Stimulated activated naive CD8-positive, alpha-beta T cell treated with anti-CD3 and anti-CD28 coated beads, Interleukin-15, Interleukin-2, amounts not matched to agents 100 U/mL and 50 U/mL, for 24 hours (primary cell): ENCODE measurements at regions not wholly inside any gene's neighbourhood (a gene's known extent, or its start where the extent isn't known, plus 50 kb on each side); places are given as distances from the start of the nearest gene placed in this dataset.
"Not testable (repeated sequence)": the region's sequence is repeated elsewhere in the genome, so short reads cannot be mapped to it uniquely, and the experiment has no call there.

Experiments
- ATAC-seq: fragments of 150-1000 bp; cut with Tn5 transposase; one replicate; pipeline ENCODE4 v1.10.0; 2021
- DNase-seq: peaks from one replicate; pipeline ENCODE4 v3.0.0; 2021

DNA sequence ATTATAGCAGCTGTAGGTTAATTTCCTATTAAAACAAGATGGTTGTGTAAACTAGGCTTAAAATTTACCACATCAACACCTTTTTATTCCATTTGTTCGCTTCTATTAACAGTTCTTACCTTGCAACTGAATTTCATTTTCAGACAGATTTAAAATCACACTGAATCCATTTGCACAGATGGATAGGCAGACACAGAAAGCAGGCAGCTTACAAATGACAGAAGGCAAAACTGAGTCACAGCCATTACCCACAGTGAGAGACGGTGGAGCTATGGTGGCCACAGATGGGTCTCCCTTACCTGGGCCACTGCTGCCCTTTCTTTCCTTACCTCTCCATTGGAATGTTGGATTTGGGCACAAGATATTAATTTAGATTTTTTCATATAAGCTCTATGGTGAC is 1567.8 kb upstream of the SLC10A2 start:
- DNase-seq (no peak), ATAC-seq (no peak)

DNA sequence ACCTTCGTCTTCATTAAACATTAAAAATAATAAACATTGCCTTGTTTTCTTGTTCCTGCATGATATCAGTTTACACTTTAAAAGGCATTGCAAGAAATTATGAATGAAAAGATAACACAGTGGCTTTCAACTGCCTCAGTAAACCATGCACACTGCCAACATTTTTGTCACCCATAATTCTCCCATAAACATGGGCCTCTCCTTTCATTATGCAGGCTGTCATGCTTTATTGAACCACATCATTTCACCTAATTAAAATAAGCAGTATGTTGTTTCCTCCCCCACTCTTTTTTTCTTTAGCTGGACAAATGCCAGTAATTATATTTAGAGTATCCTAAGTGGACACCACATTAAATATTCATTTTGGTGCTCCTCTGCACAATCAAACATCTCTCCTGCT is 1566.5 kb upstream of the SLC10A2 start:
- DNase-seq (no peak), ATAC-seq (no peak)

DNA sequence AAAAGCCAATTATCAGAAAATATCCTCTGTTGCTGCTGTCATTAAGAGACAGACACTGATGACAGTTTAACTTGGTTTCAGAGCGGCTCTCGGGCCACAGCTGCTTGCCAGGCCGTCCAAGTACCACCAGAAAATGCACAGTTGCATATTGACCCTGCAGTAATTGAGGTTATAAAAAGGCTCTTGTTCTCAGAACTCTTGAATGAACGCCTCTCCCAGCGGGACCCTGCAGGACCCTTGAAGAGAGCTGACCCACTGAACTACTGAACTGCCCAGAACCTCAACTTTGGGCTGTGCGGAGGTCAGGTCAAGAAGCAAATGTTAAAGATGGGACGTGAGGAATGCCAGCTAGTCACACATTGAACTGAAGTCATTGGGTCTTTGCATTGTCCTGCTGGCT is 1559.0 kb upstream of the SLC10A2 start:
- DNase-seq = no peak
- ATAC-seq = no peak

DNA sequence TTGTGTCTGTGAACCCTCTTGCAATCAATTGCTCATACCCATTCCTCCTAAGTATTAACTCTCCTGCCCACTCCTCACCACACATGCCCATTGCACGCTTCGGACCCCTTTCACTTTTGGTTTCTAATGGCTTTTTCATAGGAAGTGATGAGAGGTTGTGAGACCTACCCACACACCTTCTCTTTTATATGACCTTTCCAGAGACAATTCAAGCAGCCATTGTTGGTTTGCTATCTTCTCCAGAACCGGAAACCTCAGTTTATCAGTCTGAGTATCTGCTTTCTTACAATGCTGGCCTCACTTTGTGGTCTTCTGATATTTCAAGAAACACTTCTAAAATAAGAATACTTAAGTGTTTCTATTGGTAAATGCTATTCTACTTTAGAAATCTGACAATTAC is 1550.8 kb upstream of the SLC10A2 start:
- ATAC-seq = no peak

DNA sequence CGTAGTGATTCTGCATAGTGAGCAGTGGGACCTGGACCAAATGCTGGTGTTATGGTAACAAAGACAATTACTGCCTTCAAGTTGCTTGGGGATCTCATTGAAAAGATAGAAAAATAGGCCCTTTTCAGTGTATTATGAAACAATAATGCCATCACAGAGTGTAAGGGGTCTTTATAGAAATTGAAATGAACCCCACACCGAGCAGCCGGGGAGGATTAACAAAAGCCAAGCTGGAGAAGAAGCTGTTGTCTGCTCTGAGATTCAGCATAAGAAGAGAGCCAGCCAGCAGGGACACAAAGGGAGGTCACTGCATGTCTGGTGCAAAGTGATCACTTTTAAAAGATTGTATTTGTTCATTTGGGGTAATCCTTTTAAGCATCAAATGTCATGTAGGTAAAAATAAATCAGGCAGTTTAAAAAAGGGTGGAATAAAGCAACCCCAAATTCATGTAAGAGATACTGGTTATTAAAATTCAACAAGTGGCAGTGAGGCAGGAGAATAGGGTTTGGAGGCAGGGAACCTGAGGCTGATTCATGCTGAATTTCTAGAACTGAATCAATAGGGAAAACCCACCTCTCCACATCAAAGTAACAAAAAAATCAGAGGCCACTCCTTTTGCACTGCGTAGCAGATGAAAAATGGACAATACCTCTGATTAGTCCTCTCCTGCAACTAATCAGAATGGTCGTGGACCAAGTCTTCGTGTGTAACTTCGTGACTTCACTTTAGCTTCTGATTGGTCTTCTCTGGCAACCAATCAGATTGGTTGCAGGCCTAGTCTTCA is 1548.3 kb upstream of the SLC10A2 start:
- ATAC-seq (no peak), DNase-seq (no peak)

More for the DNA sequence above, 1550.8 kb upstream of the SLC10A2 start:
- DNase-seq = no peak

DNA sequence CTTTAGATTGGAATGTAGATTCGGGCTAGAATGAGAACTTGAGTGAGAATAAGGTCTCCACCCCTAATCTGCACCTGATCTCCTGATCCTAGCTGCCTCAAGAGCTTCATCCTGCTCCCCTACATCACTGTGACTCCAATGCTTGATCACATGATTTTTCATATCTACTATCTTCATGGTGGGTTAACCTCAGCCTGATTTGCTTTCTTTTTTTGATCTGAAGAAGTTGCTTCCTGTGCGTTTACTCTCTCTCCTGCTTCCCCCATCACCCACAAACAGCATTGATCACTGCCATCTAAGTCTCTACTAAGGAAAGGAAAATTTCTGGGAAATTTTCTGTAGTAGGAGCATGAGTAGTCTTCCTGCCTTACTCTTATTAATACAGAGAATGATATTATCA is 1542.1 kb upstream of the SLC10A2 start:
- no peak for ATAC-seq
- no peak for DNase-seq

DNA sequence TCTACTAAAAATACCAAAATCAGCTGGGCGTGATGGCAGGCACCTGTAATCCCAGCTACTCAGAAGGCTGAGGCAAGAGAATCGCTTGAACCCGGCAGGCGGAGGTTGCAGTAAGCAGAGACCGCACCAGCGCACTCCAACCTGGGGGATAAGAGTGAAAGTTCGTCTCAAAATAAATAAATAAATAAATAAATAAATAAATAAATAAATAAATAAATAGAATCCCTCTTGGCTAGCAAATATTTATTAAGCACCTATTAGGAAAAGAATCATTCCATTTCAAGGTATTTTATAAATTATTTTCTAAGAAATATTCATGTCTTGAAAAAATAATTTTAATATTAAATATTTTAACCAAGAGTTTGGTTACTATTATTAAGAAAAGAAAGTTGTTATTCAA is 1539.2 kb upstream of the SLC10A2 start:
- DNase-seq, ATAC-seq: not testable (repeated sequence)

DNA sequence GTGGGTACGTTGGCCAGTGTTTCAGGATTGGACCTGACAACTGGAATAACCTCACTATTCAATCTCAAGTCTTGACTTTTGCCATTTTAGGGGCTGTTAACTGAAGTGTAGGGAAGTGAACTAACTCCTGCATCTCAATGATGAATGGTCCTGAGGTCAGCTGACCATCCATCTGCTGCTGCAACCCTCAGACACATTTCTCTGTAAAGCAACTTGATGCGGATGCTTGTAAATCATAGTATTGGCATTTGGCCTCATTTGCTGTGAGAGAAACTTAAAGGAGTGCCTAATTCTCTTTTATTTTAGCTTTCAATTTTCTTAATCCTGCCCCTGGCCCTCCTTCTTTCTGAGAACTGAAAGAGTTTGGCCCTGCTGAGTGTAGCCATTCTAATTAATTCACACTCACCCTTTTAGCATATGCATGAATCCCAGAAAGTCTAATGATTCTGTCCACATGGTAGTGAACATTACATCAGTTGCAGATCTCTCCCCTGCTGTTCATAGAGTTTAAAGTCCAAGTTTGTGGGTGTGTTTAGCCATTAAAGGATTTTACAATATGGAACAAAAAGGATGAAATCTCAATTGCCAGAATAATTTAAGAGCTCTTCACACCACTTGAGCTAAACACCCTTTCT is 1531.4 kb upstream of the SLC10A2 start:
- ATAC-seq = no peak

DNA sequence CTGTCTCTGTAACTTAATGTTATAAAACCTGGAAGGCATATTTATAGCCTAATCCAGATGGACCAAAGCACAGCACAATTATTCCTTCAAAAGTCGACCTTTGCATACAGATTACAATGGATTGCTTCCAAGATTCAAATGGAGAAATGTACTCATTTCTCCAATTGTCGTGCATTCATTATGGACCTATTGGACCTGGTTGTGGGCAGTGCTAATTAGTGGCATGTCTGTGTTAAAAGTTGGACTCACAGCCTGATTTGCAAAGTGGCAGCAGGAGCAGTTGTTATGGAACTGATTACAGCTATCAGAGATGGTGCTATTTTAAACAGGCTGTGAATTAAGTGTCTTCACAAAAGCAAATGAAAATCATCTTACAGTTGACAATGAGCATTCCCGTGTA is 1529.3 kb upstream of the SLC10A2 start:
- no peak for DNase-seq
- ATAC-seq = no peak

More for the DNA sequence above, 1531.4 kb upstream of the SLC10A2 start:
- DNase-seq = no peak

DNA sequence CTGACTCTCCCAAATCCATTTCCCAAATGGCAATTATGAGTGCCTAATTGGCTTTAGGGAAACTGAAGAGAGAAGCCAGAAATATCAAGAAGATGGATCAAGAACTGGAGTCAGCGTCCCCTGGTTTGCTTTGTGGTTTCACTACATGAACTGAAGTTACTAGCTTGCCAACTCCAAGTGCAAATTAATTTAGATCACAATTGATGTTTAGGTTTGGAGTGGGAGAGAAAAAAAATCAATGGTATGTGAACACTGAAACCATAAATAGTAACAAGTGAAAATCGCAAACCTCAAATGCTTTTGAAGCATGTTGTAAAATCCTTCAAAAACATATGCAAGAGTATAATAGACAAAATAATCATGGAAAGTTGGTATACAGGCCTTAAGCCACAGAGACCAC is 1528.6 kb upstream of the SLC10A2 start:
- DNase-seq (no peak), ATAC-seq (no peak)

DNA sequence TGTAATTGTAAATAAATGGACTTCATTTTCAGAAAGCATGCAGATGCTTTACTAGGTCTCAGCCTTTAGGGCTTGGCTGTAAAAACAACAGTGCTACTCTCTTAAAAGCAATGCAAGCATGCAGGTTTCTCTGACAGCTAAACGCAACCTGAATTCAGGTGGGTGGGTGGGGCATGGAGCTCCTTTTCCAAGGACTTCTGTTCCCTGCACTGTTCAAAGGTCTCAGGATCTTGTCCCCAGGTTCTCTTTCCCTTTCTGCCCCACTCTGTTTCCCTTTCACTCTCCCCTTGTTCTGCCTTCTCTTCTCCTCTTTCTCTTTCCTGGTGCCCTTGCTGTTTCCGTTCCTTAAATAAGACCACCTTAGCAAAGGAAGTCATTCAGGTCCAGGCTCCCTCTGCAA is 1527.5 kb upstream of the SLC10A2 start:
- no peak for DNase-seq
- ATAC-seq = no peak

DNA sequence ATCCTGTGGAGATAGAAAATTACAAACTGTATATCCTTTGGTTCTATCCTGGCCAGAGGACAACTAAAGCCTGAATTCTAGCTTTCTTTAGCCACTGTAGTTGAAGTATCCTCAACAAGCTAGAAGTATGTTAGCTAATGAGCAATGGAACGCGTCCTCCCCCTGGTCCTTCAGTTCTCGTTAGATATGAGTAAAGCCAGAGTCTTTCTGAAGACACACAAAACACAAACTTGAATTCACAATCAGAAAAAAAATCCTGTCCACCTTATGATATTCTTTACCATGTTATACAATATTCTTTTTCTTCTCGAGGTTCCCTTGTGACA is 1527.0 kb upstream of the SLC10A2 start:
- DNase-seq (no peak), ATAC-seq (no peak)

DNA sequence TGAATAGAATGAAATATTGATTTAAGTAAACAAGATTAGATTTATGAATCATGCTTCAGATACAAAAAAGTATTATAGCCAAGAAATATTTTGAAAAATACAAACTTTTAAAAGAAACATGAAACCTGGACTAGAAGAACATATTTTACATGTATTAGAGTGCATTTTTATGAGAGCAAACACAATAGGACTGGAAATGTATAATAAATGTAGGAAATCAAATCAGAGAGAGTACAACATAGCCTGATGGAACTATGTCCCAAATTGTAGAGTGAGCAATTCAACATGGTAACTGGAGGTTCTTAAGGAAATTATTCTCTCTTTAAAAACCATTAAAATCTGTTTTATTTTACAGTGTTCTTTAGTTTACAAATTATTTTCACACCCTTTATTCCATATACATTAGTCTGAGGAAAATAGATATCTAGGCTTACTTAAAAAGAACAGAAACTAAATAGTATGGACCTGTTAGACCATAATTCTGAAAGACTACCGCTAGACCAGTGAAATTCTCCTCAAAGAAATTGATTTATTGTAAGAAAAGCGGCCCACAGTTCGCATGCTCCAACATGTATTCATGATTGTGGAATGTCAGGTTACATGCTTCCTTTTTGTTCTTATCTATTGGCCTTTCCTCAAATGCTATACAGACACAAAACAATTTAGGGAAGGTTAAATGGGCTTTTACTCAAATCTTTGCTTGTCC is 1526.5 kb upstream of the SLC10A2 start:
- ATAC-seq = no peak
- no peak for DNase-seq

DNA sequence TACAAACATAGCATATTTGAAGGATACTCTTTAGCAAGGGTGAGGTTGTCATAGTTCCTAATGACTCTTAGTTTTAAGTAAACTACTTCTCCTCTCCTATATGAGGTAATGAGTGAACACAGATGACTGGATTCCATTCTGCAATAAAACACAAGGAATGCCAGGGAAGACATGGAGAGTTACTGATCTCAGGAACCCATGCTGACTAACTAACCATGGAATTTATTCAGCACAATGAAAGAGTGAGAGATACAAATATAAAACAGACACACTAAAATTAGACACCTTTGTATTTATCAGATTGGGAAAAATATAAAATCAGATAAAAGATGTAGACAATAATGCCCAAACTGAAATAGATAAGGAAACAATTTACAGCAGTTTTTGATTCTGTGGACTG is 1525.9 kb upstream of the SLC10A2 start:
- no peak for ATAC-seq
- no peak for DNase-seq

DNA sequence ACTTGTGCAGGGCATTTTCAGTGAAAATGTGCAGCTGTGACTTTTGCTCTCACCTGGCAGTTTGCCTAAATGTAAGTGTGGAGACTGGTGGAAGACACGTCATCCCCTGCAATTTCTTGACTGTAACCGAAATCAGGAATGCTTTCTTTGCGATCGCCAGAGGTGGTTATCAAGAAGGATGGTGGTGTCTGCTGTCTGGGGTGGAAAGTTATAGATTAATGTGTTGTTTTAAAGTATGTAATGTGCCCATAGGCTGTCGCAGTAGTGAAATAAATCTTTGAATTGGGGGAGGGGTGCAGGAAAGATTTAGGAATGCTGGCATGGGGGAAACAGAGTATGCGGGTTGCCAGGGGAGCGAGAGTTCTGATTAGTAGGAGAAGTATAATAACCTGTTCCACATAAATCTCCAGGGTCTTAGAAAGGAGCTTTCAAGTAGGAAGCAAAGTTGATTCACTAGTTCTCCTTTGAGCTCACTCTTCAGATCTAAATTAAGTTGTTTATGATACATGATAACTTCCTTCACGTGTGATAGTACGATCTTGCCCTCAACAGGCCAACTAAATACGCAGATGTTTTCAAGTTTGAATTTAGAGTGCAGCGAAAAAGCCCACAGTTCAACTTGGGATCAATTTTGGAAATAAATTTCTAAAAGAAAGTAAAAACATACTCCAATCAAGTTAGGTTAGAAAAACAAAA is 1520.0 kb upstream of the SLC10A2 start:
- ATAC-seq = no peak
- DNase-seq = no peak

DNA sequence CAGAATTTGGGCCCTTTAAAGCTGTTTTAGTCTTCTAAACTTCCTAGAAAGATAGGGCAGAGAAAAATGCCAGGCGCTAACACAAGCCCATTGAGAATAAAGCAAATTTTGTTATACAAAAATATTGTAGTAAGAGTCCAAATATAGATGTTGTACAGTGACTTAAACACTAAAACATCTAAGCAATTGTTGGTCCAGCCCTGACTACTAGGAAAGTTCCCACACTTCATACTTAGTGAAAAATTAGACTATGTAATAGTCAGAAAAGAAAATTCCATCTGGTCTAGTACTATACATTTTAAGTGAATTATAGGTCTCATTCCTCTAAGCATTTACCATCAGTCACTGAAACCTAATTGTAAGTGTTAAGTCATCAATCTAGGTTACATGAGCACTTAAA is 1518.3 kb upstream of the SLC10A2 start:
- DNase-seq (no peak), ATAC-seq (no peak)

DNA sequence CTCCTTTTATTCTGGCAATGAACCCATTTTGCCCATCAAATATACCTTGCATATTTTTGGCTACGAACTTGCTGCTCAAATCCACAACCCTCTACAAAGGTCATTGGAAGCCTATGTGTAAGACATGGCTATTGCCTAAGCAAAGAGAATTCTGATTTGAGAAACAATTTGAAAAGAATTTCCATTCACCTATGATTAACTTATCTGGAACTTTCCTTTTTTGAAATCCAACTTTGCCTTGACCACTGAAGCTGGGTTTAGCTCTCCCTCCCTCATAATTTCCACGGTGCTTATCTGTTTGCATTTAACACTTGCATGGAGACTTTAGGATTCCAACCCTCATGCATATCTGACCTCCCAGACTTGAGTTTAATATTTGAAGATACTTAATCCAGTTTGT is 1514.7 kb upstream of the SLC10A2 start:
- DNase-seq (no peak), ATAC-seq (no peak)

DNA sequence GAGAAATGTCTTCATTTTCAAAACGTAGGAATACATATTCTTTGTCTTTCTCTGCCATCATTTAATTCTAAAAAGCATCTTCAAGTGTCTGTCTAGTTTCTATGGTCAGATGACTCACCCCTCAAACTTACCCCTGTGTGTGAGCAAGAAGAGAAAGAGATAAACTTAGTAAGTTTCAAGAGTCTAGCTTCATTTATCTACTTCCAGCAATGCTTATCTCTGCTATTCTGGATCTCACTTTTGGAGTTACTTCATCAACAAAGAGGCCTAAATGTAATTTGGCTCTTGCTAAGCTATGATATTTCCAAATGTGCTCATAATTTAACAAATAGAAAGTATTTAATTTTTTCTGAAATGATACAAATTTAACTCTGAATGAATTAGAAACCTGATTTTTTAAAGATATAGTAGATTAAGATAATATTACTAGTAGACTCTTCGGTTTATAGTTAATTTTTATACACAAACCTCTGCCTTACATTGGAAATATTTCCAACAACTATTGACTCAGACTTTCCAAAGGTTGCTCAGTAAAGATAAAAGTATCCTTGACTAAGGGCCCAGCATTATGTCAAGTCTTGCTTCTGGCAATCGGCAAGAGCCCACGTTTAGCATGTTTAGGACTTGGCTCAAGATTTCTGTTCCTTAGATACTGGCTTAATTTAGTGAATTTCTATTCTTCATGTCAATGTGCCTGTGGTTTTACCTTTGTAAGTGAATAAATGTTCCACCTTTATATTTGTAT is 1511.0 kb upstream of the SLC10A2 start:
- no peak for ATAC-seq

DNA sequence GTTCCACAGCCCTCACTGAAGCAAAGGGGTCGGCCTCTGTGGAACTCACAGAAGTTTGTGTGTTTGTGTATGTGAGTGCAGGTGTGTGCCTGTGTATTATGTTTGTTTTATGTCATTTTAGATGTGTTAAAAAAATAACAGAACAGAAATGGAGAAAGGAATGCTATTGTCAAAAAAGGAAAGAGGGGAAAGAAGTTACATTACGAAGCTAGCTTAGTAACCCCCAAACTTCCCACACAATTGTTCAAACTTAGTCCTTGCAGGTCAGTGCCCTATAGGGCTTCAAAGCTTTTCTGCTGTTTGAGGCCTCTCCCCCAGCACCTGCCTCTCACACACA is 1505.6 kb upstream of the SLC10A2 start:
- DNase-seq = no peak
- no peak for ATAC-seq

More for the DNA sequence above, 1511.0 kb upstream of the SLC10A2 start:
- no peak for DNase-seq

DNA sequence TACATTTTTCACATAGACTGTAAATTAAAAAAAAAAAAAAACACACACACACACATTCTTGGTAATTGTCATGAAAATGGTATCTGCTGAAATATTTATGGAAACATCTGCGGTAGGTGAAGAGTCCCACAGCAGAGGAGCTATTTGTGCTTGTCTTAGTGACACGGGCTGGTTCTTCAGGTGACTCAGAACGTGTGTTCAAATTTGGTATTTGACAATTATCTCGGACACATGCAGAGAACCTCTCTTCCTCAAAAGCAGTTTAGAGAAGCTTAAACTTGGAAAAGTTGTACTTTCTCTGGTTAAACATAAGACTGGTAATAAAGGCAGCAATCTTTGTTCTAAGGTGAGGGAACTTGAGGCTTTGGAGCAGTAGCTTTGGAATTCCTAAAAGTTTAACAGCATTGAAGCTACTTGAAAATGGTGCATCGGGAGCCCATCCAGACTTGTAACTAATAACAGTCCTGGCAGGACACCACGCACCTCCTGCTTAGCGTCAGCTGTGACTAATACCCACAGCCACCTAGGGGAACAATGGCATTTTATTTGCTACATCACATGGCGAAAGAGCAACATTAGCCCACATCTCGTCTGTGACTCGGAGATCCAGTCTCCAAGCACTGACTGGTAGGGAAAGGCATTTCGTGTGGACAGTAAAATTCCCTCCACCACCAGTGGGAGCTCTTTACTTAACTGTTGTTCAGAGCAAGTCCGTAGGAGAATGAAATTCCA is 1505.1 kb upstream of the SLC10A2 start:
- ATAC-seq = no peak

DNA sequence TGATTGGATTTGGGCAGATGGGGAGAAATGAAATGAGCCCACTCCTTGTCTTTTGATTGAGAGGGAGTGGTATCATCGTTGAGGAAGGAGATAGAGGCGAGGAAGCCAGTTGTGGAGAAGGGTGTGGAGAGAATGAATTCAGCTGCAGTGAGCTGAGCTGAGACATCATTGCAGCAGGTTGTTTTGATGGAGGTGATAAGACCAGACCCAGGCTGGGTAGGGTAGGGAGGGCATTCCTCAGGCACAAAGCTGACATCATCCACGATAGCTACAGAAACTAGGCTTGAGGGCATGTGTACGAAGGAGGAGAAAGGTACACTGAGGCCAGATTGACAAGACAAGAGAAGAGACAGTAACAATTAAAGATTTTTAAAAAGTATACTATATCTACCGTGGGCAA is 1500.9 kb upstream of the SLC10A2 start:
- ATAC-seq (no peak), DNase-seq (no peak)

More for the DNA sequence above, 1505.1 kb upstream of the SLC10A2 start:
- peak; percentile 4 for DNase-seq

DNA sequence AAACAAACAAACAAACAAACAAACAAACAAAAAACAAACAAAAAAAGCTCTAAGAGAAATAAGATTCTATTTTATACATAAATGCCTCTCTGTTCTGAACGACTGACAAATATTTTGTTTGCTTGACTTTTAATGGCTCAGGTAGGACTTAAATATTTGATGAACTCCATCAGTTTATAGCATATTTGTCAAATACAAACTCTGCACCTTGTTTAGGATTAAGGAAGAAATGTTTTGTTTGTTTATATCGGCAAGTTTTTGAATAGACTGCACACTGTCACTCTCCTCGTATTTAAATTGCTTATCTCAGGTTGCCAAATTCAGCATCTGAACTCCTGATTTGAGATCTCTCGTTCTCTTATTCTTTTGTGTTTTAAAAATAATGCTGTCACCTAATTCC is 1499.7 kb upstream of the SLC10A2 start:
- DNase-seq (no peak), ATAC-seq (no peak)
